ENCODE measurements at regions not wholly inside any gene's neighbourhood (a gene's known extent, or its start where the extent isn't known, plus 50 kb on each side); places are given as distances from the start of the nearest gene placed in this dataset.

- TF ChIP-seq, protein P1, sequence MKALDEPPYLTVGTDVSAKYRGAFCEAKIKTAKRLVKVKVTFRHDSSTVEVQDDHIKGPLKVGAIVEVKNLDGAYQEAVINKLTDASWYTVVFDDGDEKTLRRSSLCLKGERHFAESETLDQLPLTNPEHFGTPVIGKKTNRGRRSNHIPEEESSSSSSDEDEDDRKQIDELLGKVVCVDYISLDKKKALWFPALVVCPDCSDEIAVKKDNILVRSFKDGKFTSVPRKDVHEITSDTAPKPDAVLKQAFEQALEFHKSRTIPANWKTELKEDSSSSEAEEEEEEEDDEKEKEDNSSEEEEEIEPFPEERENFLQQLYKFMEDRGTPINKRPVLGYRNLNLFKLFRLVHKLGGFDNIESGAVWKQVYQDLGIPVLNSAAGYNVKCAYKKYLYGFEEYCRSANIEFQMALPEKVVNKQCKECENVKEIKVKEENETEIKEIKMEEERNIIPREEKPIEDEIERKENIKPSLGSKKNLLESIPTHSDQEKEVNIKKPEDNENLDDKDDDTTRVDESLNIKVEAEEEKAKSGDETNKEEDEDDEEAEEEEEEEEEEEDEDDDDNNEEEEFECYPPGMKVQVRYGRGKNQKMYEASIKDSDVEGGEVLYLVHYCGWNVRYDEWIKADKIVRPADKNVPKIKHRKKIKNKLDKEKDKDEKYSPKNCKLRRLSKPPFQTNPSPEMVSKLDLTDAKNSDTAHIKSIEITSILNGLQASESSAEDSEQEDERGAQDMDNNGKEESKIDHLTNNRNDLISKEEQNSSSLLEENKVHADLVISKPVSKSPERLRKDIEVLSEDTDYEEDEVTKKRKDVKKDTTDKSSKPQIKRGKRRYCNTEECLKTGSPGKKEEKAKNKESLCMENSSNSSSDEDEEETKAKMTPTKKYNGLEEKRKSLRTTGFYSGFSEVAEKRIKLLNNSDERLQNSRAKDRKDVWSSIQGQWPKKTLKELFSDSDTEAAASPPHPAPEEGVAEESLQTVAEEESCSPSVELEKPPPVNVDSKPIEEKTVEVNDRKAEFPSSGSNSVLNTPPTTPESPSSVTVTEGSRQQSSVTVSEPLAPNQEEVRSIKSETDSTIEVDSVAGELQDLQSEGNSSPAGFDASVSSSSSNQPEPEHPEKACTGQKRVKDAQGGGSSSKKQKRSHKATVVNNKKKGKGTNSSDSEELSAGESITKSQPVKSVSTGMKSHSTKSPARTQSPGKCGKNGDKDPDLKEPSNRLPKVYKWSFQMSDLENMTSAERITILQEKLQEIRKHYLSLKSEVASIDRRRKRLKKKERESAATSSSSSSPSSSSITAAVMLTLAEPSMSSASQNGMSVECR (CRISPR knock-in tag; IDR thresholded peaks at IDR 0.05; ENCODE audit: borderline replicate concordance), result no peak
- TF ChIP-seq ZNF232 (CRISPR knock-in tag; IDR thresholded peaks at IDR 0.05) (no peak), GTF2I (CRISPR knock-in tag; conservative IDR thresholded peaks at IDR 0.05) (no peak)
- TF ChIP-seq, protein P2, sequence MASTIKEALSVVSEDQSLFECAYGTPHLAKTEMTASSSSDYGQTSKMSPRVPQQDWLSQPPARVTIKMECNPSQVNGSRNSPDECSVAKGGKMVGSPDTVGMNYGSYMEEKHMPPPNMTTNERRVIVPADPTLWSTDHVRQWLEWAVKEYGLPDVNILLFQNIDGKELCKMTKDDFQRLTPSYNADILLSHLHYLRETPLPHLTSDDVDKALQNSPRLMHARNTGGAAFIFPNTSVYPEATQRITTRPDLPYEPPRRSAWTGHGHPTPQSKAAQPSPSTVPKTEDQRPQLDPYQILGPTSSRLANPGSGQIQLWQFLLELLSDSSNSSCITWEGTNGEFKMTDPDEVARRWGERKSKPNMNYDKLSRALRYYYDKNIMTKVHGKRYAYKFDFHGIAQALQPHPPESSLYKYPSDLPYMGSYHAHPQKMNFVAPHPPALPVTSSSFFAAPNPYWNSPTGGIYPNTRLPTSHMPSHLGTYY (CRISPR knock-in tag; IDR thresholded peaks at IDR 0.05), result no peak
Measured at GRCh38 chr20:22080985-22081384, 375.5 kb downstream of the PAX1 start (continued).

- DNase-seq (ENCODE audit: low spot score) (no peak), ATAC-seq (no peak)
- H3K9me3 Mint-ChIP-seq, result 0 out of 2 replicates have a peak, but pooled peaks cover 8% of the 10 kb centered on the region
- TF ChIP-seq ZNF263 (CRISPR knock-in tag; IDR thresholded peaks at IDR 0.05; ENCODE audit: low read depth) (no peak), SOX15 (CRISPR knock-in tag; IDR thresholded peaks at IDR 0.05) (no peak), CREB1 (CRISPR knock-in tag; IDR thresholded peaks at IDR 0.05) (no peak), ZNF138 (CRISPR knock-in tag; conservative IDR thresholded peaks at IDR 0.05) (no peak), ATF1 (CRISPR knock-in tag; IDR thresholded peaks at IDR 0.05) (no peak), ETV6 (CRISPR knock-in tag; IDR thresholded peaks at IDR 0.05) (no peak), KAT7 (CRISPR knock-in tag; IDR thresholded peaks at IDR 0.05; ENCODE audit: borderline replicate concordance) (no peak), GTF2I (CRISPR knock-in tag; conservative IDR thresholded peaks at IDR 0.05) (no peak), STAT6 (CRISPR knock-in tag; conservative IDR thresholded peaks at IDR 0.05; ENCODE audit: low read depth) (no peak), USF2 (CRISPR knock-in tag; IDR thresholded peaks at IDR 0.05) (no peak), ZNF416 (CRISPR knock-in tag; IDR thresholded peaks at IDR 0.05) (no peak), ZNF219 (CRISPR knock-in tag; IDR thresholded peaks at IDR 0.05; ENCODE audit: borderline replicate concordance) (no peak), CDX4 (CRISPR knock-in tag; IDR thresholded peaks at IDR 0.05; ENCODE audit: borderline replicate concordance) (no peak), TEAD1 (CRISPR knock-in tag; IDR thresholded peaks at IDR 0.05) (no peak), NR2C2 (CRISPR knock-in tag; IDR thresholded peaks at IDR 0.05) (no peak)
- TF ChIP-seq, protein P3, sequence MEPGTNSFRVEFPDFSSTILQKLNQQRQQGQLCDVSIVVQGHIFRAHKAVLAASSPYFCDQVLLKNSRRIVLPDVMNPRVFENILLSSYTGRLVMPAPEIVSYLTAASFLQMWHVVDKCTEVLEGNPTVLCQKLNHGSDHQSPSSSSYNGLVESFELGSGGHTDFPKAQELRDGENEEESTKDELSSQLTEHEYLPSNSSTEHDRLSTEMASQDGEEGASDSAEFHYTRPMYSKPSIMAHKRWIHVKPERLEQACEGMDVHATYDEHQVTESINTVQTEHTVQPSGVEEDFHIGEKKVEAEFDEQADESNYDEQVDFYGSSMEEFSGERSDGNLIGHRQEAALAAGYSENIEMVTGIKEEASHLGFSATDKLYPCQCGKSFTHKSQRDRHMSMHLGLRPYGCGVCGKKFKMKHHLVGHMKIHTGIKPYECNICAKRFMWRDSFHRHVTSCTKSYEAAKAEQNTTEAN (CRISPR knock-in tag; IDR thresholded peaks at IDR 0.05), result no peak
- TF ChIP-seq, protein P4, sequence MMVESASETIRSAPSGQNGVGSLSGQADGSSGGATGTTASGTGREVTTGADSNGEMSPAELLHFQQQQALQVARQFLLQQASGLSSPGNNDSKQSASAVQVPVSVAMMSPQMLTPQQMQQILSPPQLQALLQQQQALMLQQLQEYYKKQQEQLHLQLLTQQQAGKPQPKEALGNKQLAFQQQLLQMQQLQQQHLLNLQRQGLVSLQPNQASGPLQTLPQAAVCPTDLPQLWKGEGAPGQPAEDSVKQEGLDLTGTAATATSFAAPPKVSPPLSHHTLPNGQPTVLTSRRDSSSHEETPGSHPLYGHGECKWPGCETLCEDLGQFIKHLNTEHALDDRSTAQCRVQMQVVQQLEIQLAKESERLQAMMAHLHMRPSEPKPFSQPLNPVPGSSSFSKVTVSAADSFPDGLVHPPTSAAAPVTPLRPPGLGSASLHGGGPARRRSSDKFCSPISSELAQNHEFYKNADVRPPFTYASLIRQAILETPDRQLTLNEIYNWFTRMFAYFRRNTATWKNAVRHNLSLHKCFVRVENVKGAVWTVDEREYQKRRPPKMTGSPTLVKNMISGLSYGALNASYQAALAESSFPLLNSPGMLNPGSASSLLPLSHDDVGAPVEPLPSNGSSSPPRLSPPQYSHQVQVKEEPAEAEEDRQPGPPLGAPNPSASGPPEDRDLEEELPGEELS (CRISPR knock-in tag; IDR thresholded peaks at IDR 0.05), result no peak
- TF ChIP-seq, protein P5, sequence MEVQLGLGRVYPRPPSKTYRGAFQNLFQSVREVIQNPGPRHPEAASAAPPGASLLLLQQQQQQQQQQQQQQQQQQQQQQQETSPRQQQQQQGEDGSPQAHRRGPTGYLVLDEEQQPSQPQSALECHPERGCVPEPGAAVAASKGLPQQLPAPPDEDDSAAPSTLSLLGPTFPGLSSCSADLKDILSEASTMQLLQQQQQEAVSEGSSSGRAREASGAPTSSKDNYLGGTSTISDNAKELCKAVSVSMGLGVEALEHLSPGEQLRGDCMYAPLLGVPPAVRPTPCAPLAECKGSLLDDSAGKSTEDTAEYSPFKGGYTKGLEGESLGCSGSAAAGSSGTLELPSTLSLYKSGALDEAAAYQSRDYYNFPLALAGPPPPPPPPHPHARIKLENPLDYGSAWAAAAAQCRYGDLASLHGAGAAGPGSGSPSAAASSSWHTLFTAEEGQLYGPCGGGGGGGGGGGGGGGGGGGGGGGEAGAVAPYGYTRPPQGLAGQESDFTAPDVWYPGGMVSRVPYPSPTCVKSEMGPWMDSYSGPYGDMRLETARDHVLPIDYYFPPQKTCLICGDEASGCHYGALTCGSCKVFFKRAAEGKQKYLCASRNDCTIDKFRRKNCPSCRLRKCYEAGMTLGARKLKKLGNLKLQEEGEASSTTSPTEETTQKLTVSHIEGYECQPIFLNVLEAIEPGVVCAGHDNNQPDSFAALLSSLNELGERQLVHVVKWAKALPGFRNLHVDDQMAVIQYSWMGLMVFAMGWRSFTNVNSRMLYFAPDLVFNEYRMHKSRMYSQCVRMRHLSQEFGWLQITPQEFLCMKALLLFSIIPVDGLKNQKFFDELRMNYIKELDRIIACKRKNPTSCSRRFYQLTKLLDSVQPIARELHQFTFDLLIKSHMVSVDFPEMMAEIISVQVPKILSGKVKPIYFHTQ (CRISPR knock-in tag; IDR thresholded peaks at IDR 0.05), result no peak
- no peak overlapping the region for H3K4me3 Mint-ChIP-seq
- peaks cover 22% of the 10 kb centered on the region for H3K4me1 Mint-ChIP-seq
- CTCF ChIA-PET, result no interaction called here
- POLR2A ChIA-PET, result no interaction called here
- no peak overlapping the region for H3K27ac Mint-ChIP-seq
- no peaks in the 10 kb centered on the region for H3K27me3 Mint-ChIP-seq (ENCODE audit: low read depth)
- no peaks in the 10 kb centered on the region for H3K36me3 Mint-ChIP-seq
Measured at GRCh38 chr20:22074635-22075034, 369.2 kb downstream of the PAX1 start.
